Nephron (organoid): ENCODE measurements at regions not wholly inside any gene's neighbourhood (a gene's known extent, or its start where the extent isn't known, plus 50 kb on each side); places are given as distances from the start of the nearest gene placed in this dataset.

Source experiments
- H3K27ac Mint-ChIP-seq, 3 experiments: 2 replicates each; pipeline ENCODE4 v1.8.0; 2020; ENCODE audit warnings: mixed read lengths in 3 of 3, mild to moderate bottlenecking in 2 of 3, moderate library complexity in 1 of 3
- H3K27me3 Mint-ChIP-seq: 2 replicates; pipeline ENCODE4 v1.8.0; 2021; ENCODE audit warnings: low read depth, mild to moderate bottlenecking, moderate library complexity, mixed read lengths
- H3K36me3 Mint-ChIP-seq: 2 replicates; pipeline ENCODE4 v1.8.0; 2020; ENCODE audit warnings: low read depth, mixed read lengths
- H3K4me1 Mint-ChIP-seq: 2 replicates; pipeline ENCODE4 v1.8.0; 2020; ENCODE audit warnings: mixed read lengths
- H3K4me3 Mint-ChIP-seq, 3 experiments: 2 replicates each; pipeline ENCODE4 v1.8.0; 2020; ENCODE audit warnings: mild to moderate bottlenecking in 3 of 3, mixed read lengths in 3 of 3, moderate library complexity in 2 of 3
- H3K9me3 Mint-ChIP-seq: 2 replicates; pipeline ENCODE4 v1.8.0; 2020; ENCODE audit warnings: mixed read lengths
- TF ChIP-seq, protein P1 (sequence below), 3 experiments: fragments of 200-600 bp; sonication (generic); IDR thresholded peaks; one replicate each; pipeline ENCODE4 v1.5.0; 2021; ENCODE audit warnings: antibody characterized with exemption in 3 of 3; ENCODE audit not compliant: unreplicated experiment in 3 of 3

DNA sequence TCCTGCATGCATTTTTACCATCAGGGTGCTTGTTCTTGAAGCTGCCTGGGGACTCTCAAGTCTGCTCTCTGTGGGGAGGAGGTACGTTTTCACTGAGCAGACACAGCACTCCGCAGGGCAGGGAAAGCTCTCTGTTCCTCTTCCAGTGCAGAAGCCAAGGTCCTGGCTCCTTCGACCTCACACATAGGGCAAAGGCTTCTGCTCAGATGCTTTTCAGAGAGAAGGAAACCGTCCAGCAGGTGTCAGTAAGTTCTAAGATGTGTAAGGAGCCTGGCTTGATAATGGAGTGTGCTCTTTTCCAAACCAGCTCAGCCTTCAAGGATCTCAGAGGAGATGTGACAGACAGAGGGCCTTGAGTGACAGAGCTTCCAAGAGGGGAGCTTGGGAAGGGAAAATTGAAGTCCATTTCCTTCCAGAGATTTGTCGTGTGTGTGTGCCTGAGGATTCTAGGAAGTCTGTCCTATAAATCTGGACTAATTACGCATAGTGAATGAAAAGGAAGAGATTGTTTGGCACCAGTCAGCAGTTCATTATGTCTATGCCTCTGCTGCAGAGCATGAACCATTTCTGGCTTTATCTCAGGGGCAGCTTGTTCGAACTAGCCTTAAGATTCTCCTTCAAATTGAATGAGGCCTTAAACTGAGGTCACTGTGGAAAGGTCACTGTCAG lies 67.3 kb upstream of the UPP2 start:
- Mint-ChIP-seq H3K36me3 (no peaks in the 10 kb centered on the region), H3K4me1 (peaks cover 27% of the 10 kb centered on the region), H3K27me3 (peaks cover 7% of the 10 kb centered on the region)

GRCh38 chr2:158031371-158031770 lies 70.3 kb upstream of the UPP2 start:
- Mint-ChIP-seq H3K4me1 (peaks cover 27% of the 10 kb centered on the region), H3K4me3 (no peak overlapping the region), H3K36me3 (peaks cover 3% of the 10 kb centered on the region), H3K27ac (peak overlapping the region in 2 of 3 experiments; percentile 16 to 45), H3K27me3 (peaks cover 7% of the 10 kb centered on the region), H3K9me3 (peaks cover 4% of the 10 kb centered on the region)
- TF ChIP-seq, protein P1, sequence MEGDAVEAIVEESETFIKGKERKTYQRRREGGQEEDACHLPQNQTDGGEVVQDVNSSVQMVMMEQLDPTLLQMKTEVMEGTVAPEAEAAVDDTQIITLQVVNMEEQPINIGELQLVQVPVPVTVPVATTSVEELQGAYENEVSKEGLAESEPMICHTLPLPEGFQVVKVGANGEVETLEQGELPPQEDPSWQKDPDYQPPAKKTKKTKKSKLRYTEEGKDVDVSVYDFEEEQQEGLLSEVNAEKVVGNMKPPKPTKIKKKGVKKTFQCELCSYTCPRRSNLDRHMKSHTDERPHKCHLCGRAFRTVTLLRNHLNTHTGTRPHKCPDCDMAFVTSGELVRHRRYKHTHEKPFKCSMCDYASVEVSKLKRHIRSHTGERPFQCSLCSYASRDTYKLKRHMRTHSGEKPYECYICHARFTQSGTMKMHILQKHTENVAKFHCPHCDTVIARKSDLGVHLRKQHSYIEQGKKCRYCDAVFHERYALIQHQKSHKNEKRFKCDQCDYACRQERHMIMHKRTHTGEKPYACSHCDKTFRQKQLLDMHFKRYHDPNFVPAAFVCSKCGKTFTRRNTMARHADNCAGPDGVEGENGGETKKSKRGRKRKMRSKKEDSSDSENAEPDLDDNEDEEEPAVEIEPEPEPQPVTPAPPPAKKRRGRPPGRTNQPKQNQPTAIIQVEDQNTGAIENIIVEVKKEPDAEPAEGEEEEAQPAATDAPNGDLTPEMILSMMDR (IDR thresholded peaks at IDR 0.05; ENCODE audit: unreplicated experiment in 3 of 3) = no peak

More for the DNA sequence above, 67.3 kb upstream of the UPP2 start:
- Mint-ChIP-seq H3K4me3 (no peak overlapping the region), H3K27ac (peak overlapping the region; percentile 63 to 84 (median 71)), H3K9me3 (no peaks in the 10 kb centered on the region)
- TF ChIP-seq, protein P1 (IDR thresholded peaks at IDR 0.05; ENCODE audit: unreplicated experiment in 3 of 3) = peak; percentile 48 to 68 (median 68)

DNA sequence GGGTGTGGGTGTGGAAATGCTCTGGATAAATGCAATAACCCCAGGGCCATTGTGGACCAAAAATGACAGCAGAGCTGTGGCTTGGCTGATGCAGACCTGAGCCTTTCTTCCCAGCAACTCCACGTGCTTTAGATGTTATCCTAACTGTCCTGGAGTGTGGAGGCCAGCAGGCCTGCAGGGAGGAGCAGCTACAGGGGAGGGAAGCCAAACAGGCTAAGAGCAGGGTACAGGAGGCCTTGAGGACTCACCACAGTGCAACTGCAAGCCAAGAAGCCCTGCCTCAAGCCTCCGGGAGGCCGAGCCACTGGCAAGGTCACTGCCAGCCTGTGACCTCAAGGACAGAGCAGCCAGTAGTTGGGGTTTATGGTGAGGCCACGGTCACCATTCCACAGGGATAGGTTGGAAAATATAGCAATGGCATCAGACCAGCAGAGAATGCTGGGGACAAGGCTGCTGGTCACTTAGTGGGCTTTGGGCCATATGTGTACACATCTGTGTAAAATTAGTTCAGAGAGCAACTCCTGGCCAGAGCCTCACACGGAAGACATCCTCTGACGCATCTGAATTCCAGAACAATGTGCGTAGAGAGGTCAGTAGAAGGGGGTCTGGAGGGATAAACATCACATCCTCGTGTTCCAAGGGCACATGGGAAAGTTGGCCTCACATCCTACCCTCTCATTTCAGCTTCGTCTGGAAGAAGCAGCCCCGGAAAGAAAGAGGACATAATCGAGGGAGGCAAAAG lies 76.2 kb upstream of the UPP2 start:
- Mint-ChIP-seq H3K4me1 (peaks cover 5% of the 10 kb centered on the region), H3K36me3 (peaks cover 3% of the 10 kb centered on the region), H3K9me3 (peaks cover 4% of the 10 kb centered on the region), H3K27ac (peak overlapping the region in 1 of 3 experiments; percentile 51), H3K4me3 (no peak overlapping the region), H3K27me3 (peaks cover 6% of the 10 kb centered on the region)
- TF ChIP-seq, protein P1 (IDR thresholded peaks at IDR 0.05; ENCODE audit: unreplicated experiment in 3 of 3) = no peak

- H3K9me3 Mint-ChIP-seq = peaks cover 4% of the 10 kb centered on the region
- H3K4me3 Mint-ChIP-seq = no peak overlapping the region
- H3K36me3 Mint-ChIP-seq = peaks cover 3% of the 10 kb centered on the region
- peaks cover 5% of the 10 kb centered on the region for H3K4me1 Mint-ChIP-seq
- peaks cover 6% of the 10 kb centered on the region for H3K27me3 Mint-ChIP-seq
- TF ChIP-seq, protein P1 (IDR thresholded peaks at IDR 0.05; ENCODE audit: unreplicated experiment in 3 of 3) = peak; percentile 87 to 93 (median 91)
- H3K27ac Mint-ChIP-seq = peak overlapping the region in 1 of 3 experiments; percentile 12
Measured at GRCh38 chr2:158024288-158024898, 77.3 kb upstream of the UPP2 start.

GRCh38 chr2:158022888-158023287 lies 78.8 kb upstream of the UPP2 start:
- Mint-ChIP-seq H3K4me1 (peaks cover 5% of the 10 kb centered on the region), H3K36me3 (no peaks in the 10 kb centered on the region), H3K9me3 (no peaks in the 10 kb centered on the region), H3K4me3 (no peak overlapping the region), H3K27me3 (peaks cover 6% of the 10 kb centered on the region), H3K27ac (no peak overlapping the region)
- TF ChIP-seq, protein P1 (IDR thresholded peaks at IDR 0.05; ENCODE audit: unreplicated experiment in 3 of 3) = no peak
